ENCODE measurements at regions not wholly inside any gene's neighbourhood (a gene's known extent, or its start where the extent isn't known, plus 50 kb on each side); places are given as distances from the start of the nearest gene placed in this dataset.
"Not testable (repeated sequence)": the region's sequence is repeated elsewhere in the genome, so short reads cannot be mapped to it uniquely, and the experiment has no call there.

DNA sequence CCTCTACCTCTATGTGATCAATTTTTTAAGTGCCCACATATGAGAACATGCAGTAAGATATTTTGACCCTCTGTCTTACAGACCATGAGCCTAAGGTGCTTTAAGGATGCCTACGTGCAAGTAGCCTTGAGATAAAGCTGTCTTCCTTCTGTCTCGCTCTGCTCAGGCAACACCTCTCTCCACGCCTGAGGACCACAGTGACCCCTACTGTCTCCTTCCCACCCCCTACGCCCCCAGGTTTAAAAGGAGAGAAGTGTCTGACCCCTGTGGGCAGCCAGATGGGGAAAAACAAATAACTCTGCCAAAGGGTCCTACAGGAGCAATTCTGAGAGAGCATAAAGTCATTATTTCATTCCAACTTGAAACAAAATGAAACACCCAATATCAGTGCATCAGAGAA lies 286.4 kb upstream of the TMEM132C start:
- Histone ChIP-seq H3K4me3 (replicated peaks; ENCODE audit: insufficient read depth, low read length) (no peak overlapping the region), H3K27ac (replicated peaks) (no peak overlapping the region), H3K27me3 (ENCODE audit: insufficient read depth, poor library complexity, severe bottlenecking) (no peaks in the 10 kb centered on the region)
- no peak for DNase-seq (ENCODE audit: low read depth in 1 of 2, low spot score in 1 of 2)
- no peak for TF ChIP-seq SPI1 (IDR thresholded peaks at IDR 0.05; ENCODE audit: borderline replicate concordance, low read depth)
- TF ChIP-seq, protein P1, sequence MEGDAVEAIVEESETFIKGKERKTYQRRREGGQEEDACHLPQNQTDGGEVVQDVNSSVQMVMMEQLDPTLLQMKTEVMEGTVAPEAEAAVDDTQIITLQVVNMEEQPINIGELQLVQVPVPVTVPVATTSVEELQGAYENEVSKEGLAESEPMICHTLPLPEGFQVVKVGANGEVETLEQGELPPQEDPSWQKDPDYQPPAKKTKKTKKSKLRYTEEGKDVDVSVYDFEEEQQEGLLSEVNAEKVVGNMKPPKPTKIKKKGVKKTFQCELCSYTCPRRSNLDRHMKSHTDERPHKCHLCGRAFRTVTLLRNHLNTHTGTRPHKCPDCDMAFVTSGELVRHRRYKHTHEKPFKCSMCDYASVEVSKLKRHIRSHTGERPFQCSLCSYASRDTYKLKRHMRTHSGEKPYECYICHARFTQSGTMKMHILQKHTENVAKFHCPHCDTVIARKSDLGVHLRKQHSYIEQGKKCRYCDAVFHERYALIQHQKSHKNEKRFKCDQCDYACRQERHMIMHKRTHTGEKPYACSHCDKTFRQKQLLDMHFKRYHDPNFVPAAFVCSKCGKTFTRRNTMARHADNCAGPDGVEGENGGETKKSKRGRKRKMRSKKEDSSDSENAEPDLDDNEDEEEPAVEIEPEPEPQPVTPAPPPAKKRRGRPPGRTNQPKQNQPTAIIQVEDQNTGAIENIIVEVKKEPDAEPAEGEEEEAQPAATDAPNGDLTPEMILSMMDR (IDR thresholded peaks at IDR 0.05; ENCODE audit: insufficient read depth, low read length) = no peak
- no peak for TF ChIP-seq GABPA (IDR thresholded peaks at IDR 0.05; ENCODE audit: low read depth)
- TF ChIP-seq POLR2AphosphoS5 (IDR thresholded peaks at IDR 0.05; ENCODE audit: low read depth) = no peak
- TF ChIP-seq, protein P2, sequence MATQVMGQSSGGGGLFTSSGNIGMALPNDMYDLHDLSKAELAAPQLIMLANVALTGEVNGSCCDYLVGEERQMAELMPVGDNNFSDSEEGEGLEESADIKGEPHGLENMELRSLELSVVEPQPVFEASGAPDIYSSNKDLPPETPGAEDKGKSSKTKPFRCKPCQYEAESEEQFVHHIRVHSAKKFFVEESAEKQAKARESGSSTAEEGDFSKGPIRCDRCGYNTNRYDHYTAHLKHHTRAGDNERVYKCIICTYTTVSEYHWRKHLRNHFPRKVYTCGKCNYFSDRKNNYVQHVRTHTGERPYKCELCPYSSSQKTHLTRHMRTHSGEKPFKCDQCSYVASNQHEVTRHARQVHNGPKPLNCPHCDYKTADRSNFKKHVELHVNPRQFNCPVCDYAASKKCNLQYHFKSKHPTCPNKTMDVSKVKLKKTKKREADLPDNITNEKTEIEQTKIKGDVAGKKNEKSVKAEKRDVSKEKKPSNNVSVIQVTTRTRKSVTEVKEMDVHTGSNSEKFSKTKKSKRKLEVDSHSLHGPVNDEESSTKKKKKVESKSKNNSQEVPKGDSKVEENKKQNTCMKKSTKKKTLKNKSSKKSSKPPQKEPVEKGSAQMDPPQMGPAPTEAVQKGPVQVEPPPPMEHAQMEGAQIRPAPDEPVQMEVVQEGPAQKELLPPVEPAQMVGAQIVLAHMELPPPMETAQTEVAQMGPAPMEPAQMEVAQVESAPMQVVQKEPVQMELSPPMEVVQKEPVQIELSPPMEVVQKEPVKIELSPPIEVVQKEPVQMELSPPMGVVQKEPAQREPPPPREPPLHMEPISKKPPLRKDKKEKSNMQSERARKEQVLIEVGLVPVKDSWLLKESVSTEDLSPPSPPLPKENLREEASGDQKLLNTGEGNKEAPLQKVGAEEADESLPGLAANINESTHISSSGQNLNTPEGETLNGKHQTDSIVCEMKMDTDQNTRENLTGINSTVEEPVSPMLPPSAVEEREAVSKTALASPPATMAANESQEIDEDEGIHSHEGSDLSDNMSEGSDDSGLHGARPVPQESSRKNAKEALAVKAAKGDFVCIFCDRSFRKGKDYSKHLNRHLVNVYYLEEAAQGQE (IDR thresholded peaks at IDR 0.05; ENCODE audit: insufficient replicate concordance, low read depth) = no peak

DNA sequence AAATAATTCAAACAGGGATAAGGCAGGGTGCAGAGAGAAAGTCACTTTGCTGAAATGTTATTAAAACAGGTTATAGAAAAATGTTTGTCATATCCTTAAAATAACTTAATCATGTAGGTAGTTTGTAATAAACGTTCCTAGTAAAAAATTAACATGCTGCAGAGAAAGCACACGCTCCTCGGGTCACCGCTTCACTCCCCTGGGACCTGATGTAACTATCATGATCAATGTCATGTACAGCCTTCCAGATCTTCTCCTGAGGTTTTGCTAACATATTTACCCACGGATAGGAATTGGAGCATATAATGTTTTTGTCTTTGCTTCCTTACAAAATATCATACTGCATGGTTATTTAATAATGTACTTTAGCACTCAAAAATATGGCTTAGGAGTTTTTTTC lies 285.1 kb upstream of the TMEM132C start:
- no peak overlapping the region for H3K27ac ChIP-seq (replicated peaks)
- H3K27me3 ChIP-seq (ENCODE audit: insufficient read depth, poor library complexity, severe bottlenecking) = no peaks in the 10 kb centered on the region
- H3K4me3 ChIP-seq (replicated peaks; ENCODE audit: insufficient read depth, low read length) = no peak overlapping the region
- no peak for DNase-seq (ENCODE audit: low read depth in 1 of 2, low spot score in 1 of 2)
- no peak for TF ChIP-seq SPI1 (IDR thresholded peaks at IDR 0.05; ENCODE audit: borderline replicate concordance, low read depth)
- TF ChIP-seq GABPA (IDR thresholded peaks at IDR 0.05; ENCODE audit: low read depth) = no peak
- TF ChIP-seq, protein P1 (IDR thresholded peaks at IDR 0.05; ENCODE audit: insufficient read depth, low read length) = no peak
- TF ChIP-seq, protein P2 (IDR thresholded peaks at IDR 0.05; ENCODE audit: insufficient replicate concordance, low read depth) = no peak
- no peak for TF ChIP-seq POLR2AphosphoS5 (IDR thresholded peaks at IDR 0.05; ENCODE audit: low read depth)

DNA sequence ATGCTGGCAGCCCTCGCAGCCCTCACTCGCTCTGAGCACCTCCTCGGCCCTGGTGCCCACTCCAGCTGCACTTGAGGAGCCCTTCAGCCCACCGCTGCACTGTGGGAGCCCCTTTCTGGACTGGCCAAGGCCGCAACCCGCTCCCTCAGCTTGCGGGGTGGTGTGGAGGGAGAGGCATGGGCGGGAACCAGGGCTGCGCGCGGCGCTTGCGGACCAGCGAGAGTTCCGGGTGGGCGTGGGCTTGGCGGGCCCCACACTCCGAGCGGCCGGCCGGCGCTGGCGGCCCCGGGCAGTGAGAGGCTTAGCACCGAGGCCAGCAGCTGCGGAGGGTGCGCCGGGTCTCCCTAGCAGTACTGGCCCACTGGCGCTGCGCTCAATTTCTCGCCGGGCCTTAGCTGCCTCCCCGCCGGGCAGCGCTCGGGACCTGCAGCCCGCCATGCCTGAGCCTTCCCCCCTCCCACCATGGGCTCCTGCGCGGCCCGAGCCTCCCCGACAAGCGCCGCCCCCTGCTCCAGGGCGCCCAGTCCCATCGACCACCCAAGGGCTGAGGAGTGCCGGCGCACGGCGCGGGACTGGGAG lies 283.7 kb upstream of the TMEM132C start:
- H3K27ac ChIP-seq (replicated peaks); H3K27me3 ChIP-seq (ENCODE audit: insufficient read depth, poor library complexity, severe bottlenecking); DNase-seq (ENCODE audit: low read depth in 1 of 2, low spot score in 1 of 2); H3K4me3 ChIP-seq (replicated peaks; ENCODE audit: insufficient read depth, low read length): not testable (repeated sequence)

DNA sequence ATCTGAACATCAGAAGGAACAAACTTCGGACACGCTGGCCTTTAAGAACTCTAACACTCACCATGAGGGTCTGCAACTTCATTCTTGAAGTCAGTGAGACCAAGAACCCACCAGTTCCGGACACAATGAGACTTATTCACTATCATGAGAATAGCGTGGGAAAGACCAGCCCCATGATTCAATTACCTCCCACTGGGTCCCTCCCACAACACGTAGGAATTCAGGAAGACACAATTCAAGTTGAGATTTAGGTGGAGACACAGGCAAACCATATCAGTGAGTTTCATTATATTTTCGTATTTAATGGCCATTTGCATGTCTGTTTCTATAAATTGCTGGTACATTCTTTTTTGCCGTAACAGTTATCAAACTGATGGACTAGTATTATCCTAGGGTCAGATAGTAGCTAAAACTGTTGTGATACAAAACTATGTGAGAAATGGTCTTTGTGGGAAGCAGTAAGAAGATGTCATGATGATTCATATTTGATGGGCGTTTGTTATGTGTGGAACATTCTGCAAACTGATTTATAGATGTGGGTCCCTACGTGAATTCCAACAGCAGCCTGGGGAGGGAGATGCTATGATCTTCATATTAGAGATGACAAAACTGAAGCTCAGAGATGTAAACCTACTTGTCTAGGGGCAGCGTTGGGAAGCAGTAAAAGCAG lies 282.4 kb upstream of the TMEM132C start:
- Histone ChIP-seq H3K4me3 (replicated peaks; ENCODE audit: insufficient read depth, low read length) (no peak overlapping the region), H3K27me3 (ENCODE audit: insufficient read depth, poor library complexity, severe bottlenecking) (no peaks in the 10 kb centered on the region), H3K27ac (replicated peaks) (no peak overlapping the region)
- DNase-seq (ENCODE audit: low read depth in 1 of 2, low spot score in 1 of 2) = no peak
- no peak for TF ChIP-seq SPI1 (IDR thresholded peaks at IDR 0.05; ENCODE audit: borderline replicate concordance, low read depth)
- no peak for TF ChIP-seq POLR2AphosphoS5 (IDR thresholded peaks at IDR 0.05; ENCODE audit: low read depth)
- TF ChIP-seq, protein P1 (IDR thresholded peaks at IDR 0.05; ENCODE audit: insufficient read depth, low read length) = no peak
- TF ChIP-seq GABPA (IDR thresholded peaks at IDR 0.05; ENCODE audit: low read depth) = no peak
- TF ChIP-seq, protein P2 (IDR thresholded peaks at IDR 0.05; ENCODE audit: insufficient replicate concordance, low read depth) = no peak

All from HL-60 (cell line).